UCSD-AML1 (cell line): ENCODE measurements at regions not wholly inside any gene's neighbourhood (a gene's known extent, or its start where the extent isn't known, plus 50 kb on each side); places are given as distances from the start of the nearest gene placed in this dataset.
"Not testable (repeated sequence)": the region's sequence is repeated elsewhere in the genome, so short reads cannot be mapped to it uniquely, and the experiment has no call there.

Experiments used
- DNase-seq: peaks from one replicate; lab custom pipeline; 2025; ENCODE audit not compliant: unreplicated experiment; lab: John Stamatoyannopoulos, UW

- not testable (repeated sequence) for DNase-seq
These were observed 330.3 kb downstream of the KLF13 start for GRCh38 chr15:31656915-31657314.

- no peak for DNase-seq
These were observed 334.2 kb downstream of the KLF13 start for GRCh38 chr15:31660816-31661215.

- DNase-seq, result not testable (repeated sequence)
These were observed 339.1 kb downstream of the KLF13 start for GRCh38 chr15:31665732-31666131.

- not testable (repeated sequence) for DNase-seq
These were observed 342.7 kb downstream of the KLF13 start for GRCh38 chr15:31669158-31669908.

GRCh38 chr15:31673263-31673662, 346.6 kb downstream of the KLF13 start:
- not testable (repeated sequence) for DNase-seq

- DNase-seq, result not testable (repeated sequence)
These were observed 348.6 kb upstream of the CHRNA7 start for GRCh38 chr15:31681529-31682259.

GRCh38 chr15:31687088-31687487, 343.2 kb upstream of the CHRNA7 start:
- DNase-seq, result not testable (repeated sequence)

- DNase-seq, result not testable (repeated sequence)
These were observed 333.8 kb upstream of the CHRNA7 start for GRCh38 chr15:31696509-31696908.

GRCh38 chr15:31705076-31705678, 325.1 kb upstream of the CHRNA7 start:
- DNase-seq, result not testable (repeated sequence)

- DNase-seq, result not testable (repeated sequence)
These were observed 322.2 kb upstream of the CHRNA7 start for GRCh38 chr15:31707944-31708702.

- DNase-seq, result not testable (repeated sequence)
These were observed 321.5 kb upstream of the CHRNA7 start for GRCh38 chr15:31708703-31709327.

GRCh38 chr15:31709479-31709878, 320.8 kb upstream of the CHRNA7 start:
- not testable (repeated sequence) for DNase-seq

- not testable (repeated sequence) for DNase-seq
These were observed 319.5 kb upstream of the CHRNA7 start for GRCh38 chr15:31710806-31711205.

- not testable (repeated sequence) for DNase-seq
These were observed 315.1 kb upstream of the CHRNA7 start for GRCh38 chr15:31715208-31715607.

GRCh38 chr15:31718625-31719024, 311.7 kb upstream of the CHRNA7 start:
- not testable (repeated sequence) for DNase-seq

- not testable (repeated sequence) for DNase-seq
These were observed 310.8 kb upstream of the CHRNA7 start for GRCh38 chr15:31719396-31720022.

GRCh38 chr15:31723019-31723418, 307.3 kb upstream of the CHRNA7 start:
- not testable (repeated sequence) for DNase-seq

- DNase-seq, result not testable (repeated sequence)
These were observed 305.4 kb upstream of the CHRNA7 start for GRCh38 chr15:31724903-31725302.

- DNase-seq, result not testable (repeated sequence)
These were observed 304.7 kb upstream of the CHRNA7 start for GRCh38 chr15:31725619-31726018.

GRCh38 chr15:31727612-31728011, 302.7 kb upstream of the CHRNA7 start:
- no peak for DNase-seq
